Limb (tissue), 2 donors: ENCODE measurements at regions not wholly inside any gene's neighbourhood (a gene's known extent, or its start where the extent isn't known, plus 50 kb on each side); places are given as distances from the start of the nearest gene placed in this dataset.

Experiments
- DNase-seq, 2 donors: peaks; one replicate each; pipeline ENCODE4 v3.0.0-alpha.2; 2016; ENCODE audit errors: extremely low spot score in 2 of 2

GRCh38 chr12:127381043-127381668 lies 885.8 kb upstream of the TMEM132C start:
- peak; percentile 26 to 78 for DNase-seq

DNA sequence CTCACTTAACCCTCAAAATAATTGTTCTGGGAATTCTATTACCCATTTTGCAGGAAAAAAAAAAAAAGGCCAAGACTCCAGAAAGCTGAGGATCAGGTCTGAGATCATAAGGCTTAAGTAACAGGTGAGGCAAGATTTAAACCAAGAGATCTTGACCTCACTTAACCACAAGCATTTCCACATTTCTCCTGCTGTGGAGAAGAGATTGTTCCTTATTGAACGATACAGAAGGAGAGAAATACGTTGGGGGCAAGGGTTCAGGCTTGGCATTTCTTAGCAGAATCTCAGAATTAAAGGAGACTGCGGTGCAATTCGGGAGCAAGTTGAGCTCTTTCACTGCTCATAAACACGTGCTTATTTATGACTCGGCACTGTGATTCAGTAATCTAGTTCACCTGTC lies 885.3 kb upstream of the TMEM132C start:
- no peak for DNase-seq

- no peak for DNase-seq
Measured at GRCh38 chr12:127383281-127383680, 883.7 kb upstream of the TMEM132C start.

DNA sequence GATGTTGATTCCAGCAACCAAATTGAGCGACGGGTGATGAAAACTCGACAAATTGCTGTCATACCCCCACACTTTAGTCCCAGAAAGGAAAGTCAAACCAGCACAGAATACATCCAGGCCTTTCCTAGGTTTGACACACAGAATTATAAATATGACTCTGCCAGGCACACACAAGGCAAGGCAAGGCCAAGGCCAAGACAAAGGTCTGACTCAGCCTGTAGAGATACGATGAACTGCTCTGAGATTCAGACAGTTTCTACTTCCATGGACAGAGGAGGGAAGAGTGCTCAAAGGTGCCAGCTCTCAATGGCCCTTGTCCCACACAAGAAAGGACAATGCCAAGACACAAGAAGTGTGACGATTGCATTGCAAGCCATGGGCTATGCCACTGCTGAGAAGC lies 880.2 kb upstream of the TMEM132C start:
- DNase-seq: no peak

DNA sequence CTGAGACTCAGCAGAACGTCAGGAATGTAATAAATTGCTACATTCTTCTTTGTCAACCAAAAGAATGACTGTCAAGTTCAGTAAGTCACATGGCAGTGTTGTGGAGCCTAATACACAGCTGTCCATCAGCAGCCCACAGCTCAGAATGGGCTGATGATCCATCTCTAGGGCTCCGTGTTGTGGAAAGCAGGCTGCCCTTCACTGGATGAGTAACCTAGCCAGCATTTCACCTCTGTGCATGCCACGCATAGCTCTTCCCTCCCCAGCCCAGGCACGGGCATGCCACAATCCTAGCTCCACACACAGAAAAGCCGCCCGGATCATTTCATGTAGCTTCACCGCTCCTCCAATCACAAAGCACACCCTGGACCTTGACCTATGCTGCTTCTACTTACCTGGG lies 878.0 kb upstream of the TMEM132C start:
- no peak for DNase-seq

DNA sequence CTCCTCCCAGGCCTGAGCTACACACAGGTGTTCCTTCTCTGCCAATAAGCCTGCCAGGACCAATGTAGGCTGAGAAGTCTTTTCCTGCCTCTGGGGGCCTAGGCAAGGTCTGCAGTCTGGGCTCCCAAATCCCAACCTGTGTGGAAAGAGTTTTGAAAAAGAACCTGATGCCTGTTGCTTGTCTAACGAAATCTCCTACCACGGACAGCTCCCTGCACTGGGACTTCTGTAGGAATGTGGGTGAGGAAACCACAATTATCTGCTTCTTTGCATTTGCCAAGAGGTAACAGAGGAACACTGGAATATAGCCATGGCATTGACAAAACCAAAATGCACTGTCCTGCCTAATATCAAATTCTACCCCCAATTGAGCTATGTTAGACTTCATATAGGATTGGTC lies 877.0 kb upstream of the TMEM132C start:
- peak in 1 of 2 donors; percentile 59 for DNase-seq

DNA sequence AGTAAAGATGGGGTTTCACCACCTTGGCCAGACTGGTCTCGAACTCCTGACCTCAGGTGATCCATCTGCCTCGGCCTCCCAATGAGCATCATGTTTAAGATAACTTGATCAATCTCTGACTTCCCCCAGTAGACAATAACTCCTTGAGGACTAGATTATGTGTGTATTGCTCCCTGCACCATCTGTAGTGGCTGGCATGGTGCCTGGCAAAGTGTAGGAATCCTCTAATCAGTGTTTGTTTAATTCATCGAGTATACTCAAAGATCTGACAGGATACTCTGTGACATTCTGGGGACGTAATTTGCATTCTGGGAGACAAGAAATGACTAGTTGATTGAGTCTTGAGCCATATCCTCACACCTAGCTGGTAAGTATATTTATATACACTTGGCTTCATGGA lies 873.5 kb upstream of the TMEM132C start:
- no peak for DNase-seq

DNA sequence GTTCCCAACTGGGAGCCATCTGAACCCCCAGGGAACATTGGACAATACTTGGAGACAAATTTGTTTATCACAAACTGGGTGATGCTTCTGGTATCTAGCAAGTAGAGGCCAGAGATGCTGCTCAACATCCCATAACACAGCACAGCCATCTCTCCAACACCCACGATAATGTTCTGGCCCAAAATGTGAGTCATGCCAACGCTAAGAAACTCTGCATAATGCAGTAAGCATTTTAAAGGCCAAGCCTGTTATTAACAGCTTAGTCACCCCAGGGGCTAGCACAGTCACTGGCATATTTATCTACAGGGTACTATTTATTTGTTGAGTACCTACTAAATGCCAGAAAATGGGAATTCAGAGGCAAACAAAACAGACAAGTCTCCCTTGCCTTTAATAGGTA lies 873.1 kb upstream of the TMEM132C start:
- DNase-seq: no peak

GRCh38 chr12:127396734-127397133 lies 870.2 kb upstream of the TMEM132C start:
- no peak for DNase-seq

GRCh38 chr12:127398016-127398710 lies 868.8 kb upstream of the TMEM132C start:
- no peak for DNase-seq

DNA sequence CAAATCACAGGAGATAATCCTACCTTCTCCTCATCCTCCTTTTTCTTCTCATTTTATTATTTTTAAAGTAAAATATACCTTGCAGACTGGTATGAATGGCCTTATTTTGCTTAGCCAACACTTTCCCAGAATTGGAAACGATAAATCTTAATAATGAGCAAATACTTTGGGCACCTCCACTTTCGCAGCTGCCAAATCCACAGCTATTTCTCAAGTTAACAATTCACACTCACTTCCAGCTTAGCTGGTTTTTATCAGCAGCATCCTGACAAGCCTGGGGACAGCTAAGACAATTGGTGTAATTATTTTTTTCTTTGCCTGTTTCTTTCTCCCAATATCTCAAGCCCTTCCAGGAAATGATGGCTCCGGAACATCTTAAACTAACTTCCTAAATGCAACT lies 867.5 kb upstream of the TMEM132C start:
- no peak for DNase-seq

- DNase-seq: no peak
Measured at GRCh38 chr12:127400221-127400620, 866.7 kb upstream of the TMEM132C start.

- no peak for DNase-seq
Measured at GRCh38 chr12:127401005-127401404, 866.0 kb upstream of the TMEM132C start.

- DNase-seq: no peak
Measured at GRCh38 chr12:127401536-127401935, 865.4 kb upstream of the TMEM132C start.

DNA sequence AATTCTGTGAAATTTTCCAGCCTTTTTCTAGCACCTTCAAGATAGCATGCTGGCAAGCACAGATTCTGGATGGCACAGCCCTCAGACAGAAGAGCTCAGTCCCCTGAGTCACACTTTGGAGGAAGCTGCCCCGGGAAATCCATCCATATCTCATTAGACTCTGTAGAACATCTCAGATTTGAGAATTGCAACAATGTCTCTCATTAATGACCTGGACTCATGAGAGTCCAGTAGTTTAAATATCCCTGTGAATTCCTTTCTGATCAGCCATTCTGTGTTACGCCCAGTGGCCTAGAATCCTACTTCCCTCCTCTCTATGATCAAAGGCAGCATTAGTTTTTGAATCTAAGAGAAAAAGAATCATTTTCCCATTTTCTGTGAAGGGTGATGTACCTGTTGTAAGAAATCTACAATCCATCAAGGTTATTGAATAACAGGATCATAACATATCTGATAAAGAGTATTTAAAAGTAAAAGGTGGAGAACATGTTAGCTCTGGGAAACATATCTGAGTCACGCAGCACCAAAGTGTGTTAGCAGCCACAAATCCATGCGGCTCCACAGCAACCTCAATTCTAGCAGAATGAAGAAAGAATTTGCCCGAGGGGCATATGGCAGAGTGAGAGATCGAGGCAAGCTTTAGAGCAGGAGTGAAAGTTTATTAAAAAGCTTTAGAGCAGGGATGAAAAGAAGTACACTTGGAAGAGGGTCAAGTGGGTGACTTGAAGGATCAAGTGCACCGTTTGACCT lies 855.6 kb upstream of the TMEM132C start:
- DNase-seq: no peak

DNA sequence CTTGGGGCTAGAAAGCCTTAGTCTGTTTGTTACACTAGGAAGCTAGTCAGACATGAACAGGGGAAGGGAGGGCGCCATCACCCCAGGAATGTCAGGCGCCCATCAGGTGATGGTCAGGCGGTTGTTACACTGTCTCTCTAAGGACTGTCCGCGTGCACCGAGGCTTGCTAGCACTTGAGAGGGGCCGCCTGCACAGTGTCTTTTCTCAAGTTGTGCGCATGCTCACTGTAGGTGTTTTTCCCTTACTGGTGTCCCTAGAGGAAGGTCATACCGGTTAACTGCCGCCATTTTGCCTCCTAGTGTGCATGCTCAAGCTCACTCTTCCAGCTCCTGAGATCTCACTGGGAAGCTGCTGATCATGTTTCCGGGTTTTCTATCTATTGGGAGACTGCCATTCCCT lies 855.0 kb upstream of the TMEM132C start:
- no peak for DNase-seq

DNA sequence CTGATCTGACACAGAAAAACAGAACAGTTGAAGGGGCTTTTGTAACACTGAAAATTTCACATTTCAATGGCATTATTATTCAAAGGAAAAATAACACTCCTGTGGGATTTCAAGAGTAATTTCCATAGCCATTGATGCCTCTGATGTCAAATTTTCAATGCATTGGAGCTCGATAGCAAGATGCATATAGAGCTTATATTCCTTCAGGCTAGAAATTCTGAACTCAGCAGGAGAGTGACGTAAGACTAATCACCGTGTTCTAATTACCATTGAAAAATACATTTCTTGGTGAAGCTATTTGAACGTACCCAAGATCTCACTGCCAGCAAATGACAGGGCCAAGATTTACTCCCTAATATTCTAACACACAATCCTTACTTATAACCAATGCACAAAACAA lies 854.1 kb upstream of the TMEM132C start:
- DNase-seq: no peak

DNA sequence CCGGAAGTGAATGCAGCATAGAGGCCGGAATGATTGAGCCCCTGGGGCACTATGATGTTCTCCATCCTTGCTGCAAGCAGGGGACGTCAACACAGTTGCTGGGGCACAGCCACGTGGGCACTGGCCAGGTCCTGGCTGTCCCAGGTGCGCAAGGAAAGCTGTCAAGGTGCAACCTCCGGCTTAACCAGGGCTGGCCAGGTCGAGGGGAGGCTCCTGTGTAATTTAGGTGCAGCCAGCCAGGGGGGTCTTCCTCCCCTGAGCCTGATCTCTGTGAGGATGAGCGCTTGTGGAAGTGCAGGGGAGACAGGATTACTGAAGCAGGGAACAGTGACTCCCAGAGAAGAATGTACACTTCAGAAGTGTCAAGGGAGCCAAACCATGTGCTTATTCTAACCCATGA lies 852.8 kb upstream of the TMEM132C start:
- no peak for DNase-seq

DNA sequence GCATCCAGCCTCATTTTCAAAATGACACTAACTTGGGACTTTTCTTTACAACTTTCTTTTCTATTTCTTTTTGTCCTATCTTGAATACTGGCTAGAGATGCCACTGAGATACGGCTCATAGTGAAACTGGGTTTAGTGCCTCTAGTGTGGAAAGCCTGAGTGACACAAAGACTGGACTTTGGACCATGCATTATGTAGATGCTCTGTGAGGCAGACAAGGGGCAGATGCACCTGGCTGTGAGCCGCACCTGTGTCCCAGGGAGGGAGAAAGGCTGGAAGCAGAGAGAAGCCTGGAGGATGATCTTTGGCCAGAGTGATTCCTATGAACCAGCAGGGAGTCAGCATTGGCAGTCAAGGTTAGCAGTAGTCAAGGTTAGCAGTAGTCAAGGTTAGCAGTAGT lies 852.3 kb upstream of the TMEM132C start:
- DNase-seq: no peak

DNA sequence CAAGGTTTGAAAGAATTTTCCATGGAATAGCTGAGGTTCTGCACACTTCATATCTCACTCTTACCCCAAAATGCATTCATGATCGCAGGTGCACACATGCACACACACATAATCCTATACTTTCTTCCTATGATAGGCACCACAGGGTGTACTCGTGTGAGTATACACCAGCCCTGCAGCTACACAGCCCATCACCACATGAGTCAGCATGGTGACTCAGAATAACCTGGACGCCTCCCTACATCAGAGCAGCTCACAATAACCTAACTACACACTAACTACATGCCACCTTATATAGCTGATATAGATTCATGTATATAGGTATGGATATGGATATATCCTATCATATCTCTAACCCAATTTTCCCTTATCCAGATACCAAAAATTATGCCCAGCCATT lies 850.2 kb upstream of the TMEM132C start:
- no peak for DNase-seq

GRCh38 chr12:127419111-127419510 lies 847.9 kb upstream of the TMEM132C start:
- no peak for DNase-seq

DNA sequence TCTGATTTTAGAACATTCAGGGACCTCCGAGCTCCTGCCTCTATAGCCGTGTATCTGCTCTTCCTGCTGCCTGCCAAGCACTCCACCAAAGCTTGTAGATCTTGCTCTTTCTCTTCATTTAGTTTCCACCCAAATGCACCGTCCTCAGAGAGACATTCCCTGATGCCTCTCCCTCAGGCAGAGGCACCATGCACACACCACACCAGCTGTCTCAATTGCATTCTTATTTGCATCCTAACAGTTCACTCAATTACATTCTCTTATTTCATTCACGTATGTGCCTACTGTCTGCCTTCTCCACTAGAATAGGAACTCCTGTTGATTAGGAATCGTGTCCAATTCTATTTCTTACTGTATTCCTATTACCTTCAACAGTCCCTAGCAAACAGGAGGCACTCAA lies 845.4 kb upstream of the TMEM132C start:
- DNase-seq: no peak
